ENCODE measurements at regions not wholly inside any gene's neighbourhood (a gene's known extent, or its start where the extent isn't known, plus 50 kb on each side); places are given as distances from the start of the nearest gene placed in this dataset.

DNA sequence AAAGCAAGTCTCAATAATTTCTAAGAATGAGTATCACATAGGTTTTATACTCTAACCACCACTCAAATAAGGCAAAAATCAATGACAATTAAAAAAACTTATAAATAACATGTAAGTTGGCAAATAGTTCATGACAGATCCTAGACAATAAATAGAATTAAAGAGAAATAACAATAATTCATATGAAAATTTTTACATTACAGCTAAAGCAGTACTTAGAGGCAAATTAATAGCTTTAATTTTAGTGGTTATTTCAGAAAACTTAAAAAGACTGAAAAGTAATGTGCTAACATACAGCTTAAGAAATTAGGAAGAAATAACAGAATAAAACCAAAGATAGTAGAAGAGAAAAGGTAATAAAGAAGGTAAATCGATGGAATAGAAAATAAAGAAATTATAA, 179.9 kb upstream of the SPAG17 start:
- TF ChIP-seq, protein P1, sequence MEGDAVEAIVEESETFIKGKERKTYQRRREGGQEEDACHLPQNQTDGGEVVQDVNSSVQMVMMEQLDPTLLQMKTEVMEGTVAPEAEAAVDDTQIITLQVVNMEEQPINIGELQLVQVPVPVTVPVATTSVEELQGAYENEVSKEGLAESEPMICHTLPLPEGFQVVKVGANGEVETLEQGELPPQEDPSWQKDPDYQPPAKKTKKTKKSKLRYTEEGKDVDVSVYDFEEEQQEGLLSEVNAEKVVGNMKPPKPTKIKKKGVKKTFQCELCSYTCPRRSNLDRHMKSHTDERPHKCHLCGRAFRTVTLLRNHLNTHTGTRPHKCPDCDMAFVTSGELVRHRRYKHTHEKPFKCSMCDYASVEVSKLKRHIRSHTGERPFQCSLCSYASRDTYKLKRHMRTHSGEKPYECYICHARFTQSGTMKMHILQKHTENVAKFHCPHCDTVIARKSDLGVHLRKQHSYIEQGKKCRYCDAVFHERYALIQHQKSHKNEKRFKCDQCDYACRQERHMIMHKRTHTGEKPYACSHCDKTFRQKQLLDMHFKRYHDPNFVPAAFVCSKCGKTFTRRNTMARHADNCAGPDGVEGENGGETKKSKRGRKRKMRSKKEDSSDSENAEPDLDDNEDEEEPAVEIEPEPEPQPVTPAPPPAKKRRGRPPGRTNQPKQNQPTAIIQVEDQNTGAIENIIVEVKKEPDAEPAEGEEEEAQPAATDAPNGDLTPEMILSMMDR (conservative IDR thresholded peaks at IDR 0.05; ENCODE audit: low read depth, low read length) = no peak
- TF ChIP-seq RAD21 (IDR thresholded peaks at IDR 0.05; ENCODE audit: low read length) (no peak), POLR2A (IDR thresholded peaks at IDR 0.05; ENCODE audit: low read depth, low read length) (no peak), MXI1 (IDR thresholded peaks at IDR 0.05; ENCODE audit: borderline replicate concordance, low read depth, low read length) (no peak), FOS (IDR thresholded peaks at IDR 0.05; ENCODE audit: low read depth, low read length) (no peak), NFE2L2 (IDR thresholded peaks at IDR 0.05; ENCODE audit: low read depth, low read length) (no peak), USF2 (IDR thresholded peaks at IDR 0.05; ENCODE audit: low read depth, low read length) (no peak), CEBPB (IDR thresholded peaks at IDR 0.05; ENCODE audit: low read depth, low read length) (no peak), CHD1 (IDR thresholded peaks at IDR 0.05; ENCODE audit: low read depth, low read length) (no peak), RFX5 (IDR thresholded peaks at IDR 0.05; ENCODE audit: low read depth, low read length) (no peak), MAFK (IDR thresholded peaks at IDR 0.05; ENCODE audit: low read depth, low read length) (no peak), ELK1 (IDR thresholded peaks at IDR 0.05; ENCODE audit: borderline replicate concordance, low read depth, low read length) (no peak), MAZ (IDR thresholded peaks at IDR 0.05; ENCODE audit: borderline replicate concordance, low read depth, low read length) (no peak)
